KOPT-K1 (cell line): ENCODE measurements at regions not wholly inside any gene's neighbourhood (a gene's known extent, or its start where the extent isn't known, plus 50 kb on each side); places are given as distances from the start of the nearest gene placed in this dataset.

Experiments used
- H3K27ac ChIP-seq: fragments of 200-600 bp; sonication (generic); 2 replicates; pipeline ENCODE4 v1.5.1; 2016; ENCODE audit warnings: antibody characterized with exemption, mild to moderate bottlenecking, low read depth, low read length; ENCODE audit not compliant: poor library complexity, severe bottlenecking
- H3K36me3 ChIP-seq: fragments of 200-600 bp; sonication (generic); 2 replicates; pipeline ENCODE4 v1.5.1; 2017; ENCODE audit warnings: antibody characterized with exemption, mild to moderate bottlenecking, low read length, moderate library complexity; ENCODE audit not compliant: insufficient read depth
- H3K9me3 ChIP-seq: fragments of 200-600 bp; sonication (generic); 2 replicates; pipeline ENCODE4 v1.5.1; 2017; ENCODE audit warnings: antibody characterized with exemption, low read length, mild to moderate bottlenecking; ENCODE audit not compliant: insufficient read depth, poor library complexity, severe bottlenecking

DNA sequence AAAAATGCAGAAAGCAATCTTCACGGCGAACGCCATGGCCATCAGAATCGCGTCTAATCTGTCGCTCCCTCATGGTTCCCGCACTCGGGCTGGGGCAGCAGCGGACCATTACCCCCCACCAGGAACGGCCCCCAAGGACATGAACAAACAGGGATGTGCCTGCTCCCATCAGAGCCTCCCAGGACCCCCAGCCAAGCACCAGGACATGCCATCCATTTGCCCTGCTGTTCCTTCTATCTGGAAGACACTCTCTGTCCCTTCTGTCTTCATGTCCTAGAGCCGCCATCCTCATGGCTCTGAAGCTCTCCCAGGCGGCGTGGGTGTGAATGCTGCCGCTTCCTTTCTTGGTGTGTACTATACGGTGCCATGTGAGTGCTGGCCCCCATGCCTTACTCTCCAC lies 371.8 kb downstream of the BCL11B start:
- Histone ChIP-seq H3K9me3 (no peaks in the 10 kb centered on the region), H3K36me3 (no peaks in the 10 kb centered on the region), H3K27ac (no peak overlapping the region)

DNA sequence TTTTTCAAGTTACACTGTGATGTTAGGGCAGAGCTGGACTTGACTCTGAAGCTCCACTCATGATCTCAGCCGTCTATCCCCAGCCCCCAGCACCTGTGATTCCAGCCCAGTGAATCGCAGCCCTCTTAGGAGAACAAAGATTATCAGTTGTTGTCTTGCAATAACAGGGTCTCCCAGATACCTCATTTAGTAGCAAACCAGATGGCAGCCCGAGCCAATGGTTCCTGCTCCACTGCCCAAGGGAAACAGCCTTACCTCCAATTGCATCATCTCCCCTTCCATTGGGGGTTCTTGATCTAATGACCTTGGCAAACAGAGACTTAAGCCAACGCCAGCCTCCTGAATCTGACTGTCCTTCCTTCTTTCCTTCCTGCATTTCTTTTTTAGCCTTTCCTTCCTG lies 371.2 kb downstream of the BCL11B start:
- H3K27ac ChIP-seq, result no peak overlapping the region
- no peaks in the 10 kb centered on the region for H3K36me3 ChIP-seq
- H3K9me3 ChIP-seq, result no peaks in the 10 kb centered on the region

- H3K36me3 ChIP-seq, result no peaks in the 10 kb centered on the region
- no peaks in the 10 kb centered on the region for H3K9me3 ChIP-seq
- H3K27ac ChIP-seq, result no peak overlapping the region
Measured at GRCh38 chr14:98901511-98902205, 370.3 kb downstream of the BCL11B start.

DNA sequence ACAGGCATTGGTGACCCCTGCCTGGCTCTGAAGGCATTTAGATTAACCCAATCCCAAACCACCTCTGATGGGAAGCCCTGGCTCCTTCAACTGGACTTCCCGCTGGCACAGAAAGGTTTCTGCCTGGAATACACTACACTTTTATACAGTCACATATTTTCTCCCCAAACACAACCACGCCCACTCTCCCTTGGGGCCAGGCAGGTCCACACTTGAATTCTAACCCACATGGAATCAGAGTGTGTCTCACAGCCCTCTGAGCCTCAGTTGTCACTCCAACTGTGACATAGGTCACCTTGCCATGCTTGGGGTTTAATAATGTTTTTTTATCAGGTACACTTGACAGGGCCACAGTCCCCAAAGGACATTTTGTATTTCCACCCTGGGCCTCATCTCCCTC lies 368.6 kb downstream of the BCL11B start:
- no peak overlapping the region for H3K27ac ChIP-seq

GRCh38 chr14:98904677-98905076 lies 367.3 kb downstream of the BCL11B start:
- no peaks in the 10 kb centered on the region for H3K36me3 ChIP-seq
- H3K9me3 ChIP-seq, result no peaks in the 10 kb centered on the region
- H3K27ac ChIP-seq, result no peak overlapping the region

More for the DNA sequence above, 368.6 kb downstream of the BCL11B start:
- Histone ChIP-seq H3K36me3 (no peaks in the 10 kb centered on the region), H3K9me3 (no peaks in the 10 kb centered on the region)

GRCh38 chr14:98906123-98906995 lies 365.6 kb downstream of the BCL11B start:
- Histone ChIP-seq H3K9me3 (no peaks in the 10 kb centered on the region), H3K36me3 (no peaks in the 10 kb centered on the region), H3K27ac (no peak overlapping the region)

GRCh38 chr14:98907271-98907670 lies 364.7 kb downstream of the BCL11B start:
- Histone ChIP-seq H3K36me3 (no peaks in the 10 kb centered on the region), H3K9me3 (no peaks in the 10 kb centered on the region), H3K27ac (no peak overlapping the region)

GRCh38 chr14:98908050-98908449 lies 363.9 kb downstream of the BCL11B start:
- Histone ChIP-seq H3K27ac (no peak overlapping the region), H3K9me3 (no peaks in the 10 kb centered on the region), H3K36me3 (no peaks in the 10 kb centered on the region)

DNA sequence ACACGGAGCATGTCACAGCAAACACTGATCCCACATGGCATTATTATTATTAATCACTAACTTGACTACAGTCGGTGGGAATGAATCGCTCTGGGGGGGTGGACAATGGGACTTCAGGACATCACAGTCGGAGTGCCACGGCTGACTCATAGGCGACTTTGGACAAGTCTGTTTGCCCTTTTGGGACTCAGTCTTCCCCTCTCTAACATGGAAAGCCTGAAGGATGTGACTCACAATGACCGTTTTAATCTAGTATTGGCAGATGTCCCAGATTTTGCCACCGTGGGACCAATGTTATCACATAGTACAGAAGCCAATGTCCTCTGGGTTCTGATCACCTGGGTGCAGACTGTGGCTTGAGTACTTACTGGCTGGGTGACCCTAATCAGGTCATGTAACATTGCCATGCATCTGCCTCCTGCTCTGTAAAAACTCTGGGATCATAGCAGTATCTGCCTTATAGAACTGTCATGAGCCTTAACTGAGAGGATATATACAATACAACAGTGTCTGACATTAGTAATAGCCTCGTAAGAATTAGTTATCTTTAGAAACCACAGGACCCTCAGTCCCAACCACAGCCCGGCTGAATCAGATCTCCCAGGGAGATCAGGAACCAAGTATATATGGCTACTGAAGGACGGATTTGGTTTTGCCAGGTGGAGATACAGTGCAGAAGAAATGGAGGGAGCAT lies 362.6 kb downstream of the BCL11B start:
- H3K9me3 ChIP-seq, result no peaks in the 10 kb centered on the region
- no peak overlapping the region for H3K27ac ChIP-seq
- no peaks in the 10 kb centered on the region for H3K36me3 ChIP-seq

GRCh38 chr14:98910061-98910460 lies 361.9 kb downstream of the BCL11B start:
- Histone ChIP-seq H3K27ac (no peak overlapping the region), H3K36me3 (no peaks in the 10 kb centered on the region), H3K9me3 (no peaks in the 10 kb centered on the region)

- Histone ChIP-seq H3K36me3 (no peaks in the 10 kb centered on the region), H3K27ac (no peak overlapping the region), H3K9me3 (no peaks in the 10 kb centered on the region)
Measured at GRCh38 chr14:98912655-98913054, 359.3 kb downstream of the BCL11B start.

DNA sequence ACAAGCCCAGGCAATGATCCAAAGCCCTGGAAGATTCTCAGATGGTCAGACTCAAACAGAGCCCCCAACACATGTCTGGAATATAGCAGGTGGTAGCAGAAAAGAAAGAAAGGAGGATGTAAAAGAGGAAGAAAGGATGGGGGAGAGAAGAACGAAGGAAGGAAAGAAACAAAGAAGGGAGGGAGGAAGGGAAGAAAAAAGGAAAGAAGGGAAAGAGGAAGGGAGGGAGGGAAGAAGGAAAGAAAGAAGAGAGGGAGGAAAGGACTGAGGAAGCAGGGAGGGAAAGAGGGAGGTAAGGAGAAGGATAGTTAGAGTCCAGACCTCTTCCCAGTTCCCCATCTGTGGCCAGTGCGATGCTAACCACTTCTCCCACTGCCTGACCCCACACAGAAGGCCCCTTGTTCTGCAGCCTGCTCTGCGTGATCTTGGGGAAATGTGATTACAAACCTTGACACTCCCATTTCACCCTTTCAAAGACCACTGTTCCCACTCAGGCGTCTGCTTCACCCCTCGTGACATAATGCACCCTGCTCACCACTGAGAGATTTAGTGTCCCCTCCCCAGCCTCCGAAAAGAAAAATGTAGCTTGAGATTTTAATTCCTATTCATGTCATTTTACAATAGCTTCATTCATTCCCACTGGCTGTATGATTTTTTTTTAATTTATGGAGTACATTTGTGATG lies 357.9 kb downstream of the BCL11B start:
- no peaks in the 10 kb centered on the region for H3K36me3 ChIP-seq
- H3K9me3 ChIP-seq, result no peaks in the 10 kb centered on the region
- no peak overlapping the region for H3K27ac ChIP-seq

- Histone ChIP-seq H3K36me3 (no peaks in the 10 kb centered on the region), H3K27ac (no peak overlapping the region)
Measured at GRCh38 chr14:98914942-98915341, 357.1 kb downstream of the BCL11B start.

DNA sequence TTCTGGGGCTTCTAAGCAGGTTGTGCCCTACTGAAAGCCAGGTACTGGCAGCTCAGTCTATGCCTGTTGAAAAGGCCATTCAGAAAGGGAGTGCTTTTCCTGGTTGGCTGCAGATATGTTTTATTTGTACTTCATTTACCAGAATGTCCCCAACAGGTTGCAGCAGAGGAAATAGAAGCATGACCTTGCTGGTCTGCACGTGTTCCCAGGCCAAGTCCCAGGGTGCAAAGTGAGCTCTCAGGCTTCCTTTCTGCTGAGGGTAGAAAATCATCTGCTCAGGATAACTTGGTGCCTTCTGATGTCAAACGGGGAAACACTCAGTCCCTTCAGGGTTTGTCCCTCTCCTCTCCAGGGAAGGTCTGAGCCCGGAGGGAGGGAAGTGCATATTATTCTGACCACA lies 356.4 kb downstream of the BCL11B start:
- H3K36me3 ChIP-seq, result no peaks in the 10 kb centered on the region
- no peaks in the 10 kb centered on the region for H3K9me3 ChIP-seq
- H3K27ac ChIP-seq, result no peak overlapping the region

More at GRCh38 chr14:98914942-98915341, 357.1 kb downstream of the BCL11B start:
- no peaks in the 10 kb centered on the region for H3K9me3 ChIP-seq

DNA sequence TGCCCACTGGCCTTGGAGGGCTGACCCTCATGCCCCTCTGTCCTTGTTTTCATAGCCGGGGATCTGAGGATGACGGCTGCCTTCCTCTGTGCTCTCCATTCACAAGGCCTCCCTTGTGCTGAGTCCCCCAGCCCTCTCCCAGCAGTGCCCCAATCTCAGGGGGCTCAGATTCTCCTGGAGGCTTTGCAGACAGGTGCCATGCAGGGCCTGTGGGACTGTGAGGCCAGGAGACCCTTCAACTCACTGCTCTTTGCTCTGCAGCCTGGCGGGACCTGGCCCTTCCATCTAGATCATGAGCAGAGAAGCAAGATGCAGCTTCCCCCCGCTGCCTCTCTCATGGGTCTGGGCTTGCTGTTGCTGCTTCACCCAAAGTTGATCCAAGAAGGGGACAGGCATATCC lies 356.0 kb downstream of the BCL11B start:
- no peaks in the 10 kb centered on the region for H3K36me3 ChIP-seq
- no peak overlapping the region for H3K27ac ChIP-seq
- no peaks in the 10 kb centered on the region for H3K9me3 ChIP-seq
